ENCODE measurements at regions not wholly inside any gene's neighbourhood (a gene's known extent, or its start where the extent isn't known, plus 50 kb on each side); places are given as distances from the start of the nearest gene placed in this dataset.

GRCh38 chr17:73713136-73713535 lies 68.9 kb upstream of the SDK2 start:
- no peaks in the 10 kb centered on the region for H3K9me3 ChIP-seq
- no peak overlapping the region for H3K27ac ChIP-seq
- H3K27me3 ChIP-seq: peaks cover 0 to 75% (median 0%) of the 10 kb centered on the region in 4 donors
- TF ChIP-seq CTCF (IDR thresholded peaks at IDR 0.05): no peak
- no peak for TF ChIP-seq POLR2A (IDR thresholded peaks at IDR 0.05)
- H3K4me1 ChIP-seq: peaks cover 0 to 11% (median 0%) of the 10 kb centered on the region in 3 donors
- no peaks in the 10 kb centered on the region for H3K36me3 ChIP-seq
- H3K4me3 ChIP-seq: no peak overlapping the region
- intact Hi-C loops (cut with DNase I): no loop called here
- no peak for DNase-seq
- WGBS, 2 donors: 8 to 25% methylated on average over 2 to 8 of the region's 9 CpGs

- Histone ChIP-seq H3K9me3 (no peaks in the 10 kb centered on the region), H3K27ac (no peak overlapping the region), H3K4me3 (no peak overlapping the region), H3K27me3 (peaks cover 0 to 63% (median 0%) of the 10 kb centered on the region in 4 donors), H3K4me1 (peaks cover 0 to 18% (median 0%) of the 10 kb centered on the region in 3 donors), H3K36me3 (no peaks in the 10 kb centered on the region)
- TF ChIP-seq CTCF (IDR thresholded peaks at IDR 0.05) (no peak), POLR2A (IDR thresholded peaks at IDR 0.05) (no peak)
- intact Hi-C loops (cut with DNase I): loop anchor here (5.0 kb wide), 2 partner anchors 68 to 283 kb away; no protein-coding TSS in a partner anchor
- WGBS, 2 donors: 60 to 71% methylated on average over 10 of the region's 10 CpGs
- no peak for DNase-seq
These were observed 71.5 kb upstream of the SDK2 start for GRCh38 chr17:73715769-73716168.

GRCh38 chr17:73717690-73718089 lies 73.4 kb upstream of the SDK2 start:
- Histone ChIP-seq H3K27me3 (peaks cover 0 to 51% (median 0%) of the 10 kb centered on the region in 4 donors), H3K9me3 (no peaks in the 10 kb centered on the region), H3K4me1 (peaks cover 0 to 17% (median 0%) of the 10 kb centered on the region in 3 donors), H3K27ac (no peak overlapping the region), H3K4me3 (no peak overlapping the region), H3K36me3 (no peaks in the 10 kb centered on the region)
- 68 to 77% methylated on average over 2 to 3 of the region's 5 CpGs for WGBS, 2 donors
- TF ChIP-seq CTCF (IDR thresholded peaks at IDR 0.05) (no peak), POLR2A (IDR thresholded peaks at IDR 0.05) (no peak)
- DNase-seq: no peak
- intact Hi-C loops (cut with DNase I): loop anchor here (5.0 kb wide), 2 partner anchors 70 to 285 kb away; no protein-coding TSS in a partner anchor

- H3K9me3 ChIP-seq: no peaks in the 10 kb centered on the region
- no peak overlapping the region for H3K4me3 ChIP-seq
- H3K27me3 ChIP-seq: peaks cover 0 to 44% (median 0%) of the 10 kb centered on the region in 4 donors
- peaks cover 0 to 13% (median 0%) of the 10 kb centered on the region in 3 donors for H3K4me1 ChIP-seq
- no peak for DNase-seq
- no peaks in the 10 kb centered on the region for H3K36me3 ChIP-seq
- intact Hi-C loops (cut with DNase I): loop anchor here (5.0 kb wide), 2 partner anchors 71 to 286 kb away; no protein-coding TSS in a partner anchor
- no peak overlapping the region for H3K27ac ChIP-seq
- no peak for TF ChIP-seq CTCF (IDR thresholded peaks at IDR 0.05)
- TF ChIP-seq POLR2A (IDR thresholded peaks at IDR 0.05): no peak
These were observed 74.1 kb upstream of the SDK2 start for GRCh38 chr17:73718362-73718761.

GRCh38 chr17:73718912-73719311 lies 74.7 kb upstream of the SDK2 start:
- peaks cover 0 to 13% (median 0%) of the 10 kb centered on the region in 3 donors for H3K4me1 ChIP-seq
- 60 to 62% methylated on average over 9 of the region's 9 CpGs for WGBS, 2 donors
- no peak overlapping the region for H3K4me3 ChIP-seq
- TF ChIP-seq POLR2A (IDR thresholded peaks at IDR 0.05): no peak
- no peak for TF ChIP-seq CTCF (IDR thresholded peaks at IDR 0.05)
- DNase-seq: no peak
- no peak overlapping the region for H3K27ac ChIP-seq
- H3K9me3 ChIP-seq: no peaks in the 10 kb centered on the region
- H3K36me3 ChIP-seq: no peaks in the 10 kb centered on the region
- intact Hi-C loops (cut with DNase I): loop anchor here (5.0 kb wide), 2 partner anchors 72 to 287 kb away; no protein-coding TSS in a partner anchor
- peaks cover 0 to 39% (median 0%) of the 10 kb centered on the region in 4 donors for H3K27me3 ChIP-seq

Data from esophagus squamous epithelium (tissue), 5 donors.